ENCODE measurements at regions not wholly inside any gene's neighbourhood (a gene's known extent, or its start where the extent isn't known, plus 50 kb on each side); places are given as distances from the start of the nearest gene placed in this dataset.

DNA sequence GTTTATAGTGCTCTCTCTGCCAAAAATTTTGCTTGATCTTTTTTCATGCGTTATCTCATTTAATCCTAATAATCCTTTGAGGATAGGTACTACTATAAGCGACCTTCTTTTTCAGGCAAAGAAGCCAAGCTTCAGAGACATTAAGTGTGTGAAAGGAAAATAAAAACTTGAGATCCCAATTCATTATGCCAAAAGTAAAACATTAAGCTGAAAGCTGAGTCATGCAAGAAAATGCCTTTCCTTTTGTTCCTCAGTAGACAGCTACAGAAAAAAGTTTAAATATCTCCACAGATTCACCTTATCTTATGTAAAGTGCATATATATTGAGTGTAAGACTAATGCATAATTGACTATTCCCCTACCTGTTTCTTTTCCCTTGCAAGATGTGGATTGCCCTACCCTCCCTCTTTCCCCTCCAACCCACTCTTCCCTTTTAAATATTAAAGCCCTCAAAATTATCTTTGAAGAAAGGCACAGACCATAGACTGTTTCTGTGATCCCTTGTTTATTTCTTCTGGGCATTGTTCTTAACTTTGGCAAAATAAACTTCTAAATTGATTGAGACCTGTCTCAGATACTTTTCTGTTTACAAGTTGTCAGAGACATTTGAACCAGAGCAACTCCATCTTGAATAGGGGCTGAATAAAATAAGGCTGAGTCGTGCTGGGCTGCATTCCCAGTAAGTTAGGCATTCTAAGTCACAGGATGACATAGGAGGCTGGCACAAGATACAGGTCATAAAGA, 1139.9 kb upstream of the LRRN3 start:
- Histone ChIP-seq H3K4me3 (replicated peaks; ENCODE audit: low read depth, low read length) (no peak overlapping the region), H3K27me3 (replicated peaks; ENCODE audit: control insufficient read depth, insufficient read depth, low read length) (no peaks in the 10 kb centered on the region), H3K36me3 (ENCODE audit: control insufficient read depth, insufficient read depth, low read length) (no peaks in the 10 kb centered on the region)
- DNase-seq (ENCODE audit: extremely low read depth, insufficient read length), result no peak
- TF ChIP-seq CTCF (IDR thresholded peaks at IDR 0.05; ENCODE audit: insufficient read depth, low read length, poor library complexity, severe bottlenecking), result no peak

DNA sequence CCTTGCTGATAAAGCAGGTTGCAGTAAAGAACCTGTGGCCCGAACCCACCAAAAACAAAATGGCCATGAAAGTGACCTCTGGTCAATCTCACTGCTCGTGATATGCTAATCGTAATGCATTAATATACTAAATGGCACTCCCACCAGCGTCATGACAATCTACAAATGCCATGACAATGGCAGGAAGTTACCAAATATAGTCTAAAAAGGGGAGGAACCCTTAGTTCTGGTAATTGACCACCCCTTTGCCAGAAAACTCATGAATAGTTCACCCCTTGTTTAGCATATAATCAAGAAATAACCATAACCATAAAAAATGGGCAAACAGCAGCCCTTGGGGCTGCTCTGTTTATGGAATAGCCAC, 1139.4 kb upstream of the LRRN3 start:
- no peak for TF ChIP-seq CTCF (IDR thresholded peaks at IDR 0.05; ENCODE audit: insufficient read depth, low read length, poor library complexity, severe bottlenecking)
- DNase-seq (ENCODE audit: extremely low read depth, insufficient read length), result no peak
- Histone ChIP-seq H3K4me3 (replicated peaks; ENCODE audit: low read depth, low read length) (no peak overlapping the region), H3K27me3 (replicated peaks; ENCODE audit: control insufficient read depth, insufficient read depth, low read length) (no peaks in the 10 kb centered on the region), H3K36me3 (ENCODE audit: control insufficient read depth, insufficient read depth, low read length) (no peaks in the 10 kb centered on the region)

GRCh38 chr7:109955986-109956385, 1134.9 kb upstream of the LRRN3 start:
- DNase-seq (ENCODE audit: extremely low read depth, insufficient read length), result no peak
- Histone ChIP-seq H3K36me3 (ENCODE audit: control insufficient read depth, insufficient read depth, low read length) (no peaks in the 10 kb centered on the region), H3K4me3 (replicated peaks; ENCODE audit: low read depth, low read length) (no peak overlapping the region), H3K27me3 (replicated peaks; ENCODE audit: control insufficient read depth, insufficient read depth, low read length) (no peaks in the 10 kb centered on the region)
- TF ChIP-seq CTCF (IDR thresholded peaks at IDR 0.05; ENCODE audit: insufficient read depth, low read length, poor library complexity, severe bottlenecking), result no peak

GRCh38 chr7:109956916-109957315, 1134.0 kb upstream of the LRRN3 start:
- DNase-seq (ENCODE audit: extremely low read depth, insufficient read length), result no peak
- Histone ChIP-seq H3K36me3 (ENCODE audit: control insufficient read depth, insufficient read depth, low read length) (no peaks in the 10 kb centered on the region), H3K27me3 (replicated peaks; ENCODE audit: control insufficient read depth, insufficient read depth, low read length) (no peaks in the 10 kb centered on the region), H3K4me3 (replicated peaks; ENCODE audit: low read depth, low read length) (no peak overlapping the region)
- no peak for TF ChIP-seq CTCF (IDR thresholded peaks at IDR 0.05; ENCODE audit: insufficient read depth, low read length, poor library complexity, severe bottlenecking)

DNA sequence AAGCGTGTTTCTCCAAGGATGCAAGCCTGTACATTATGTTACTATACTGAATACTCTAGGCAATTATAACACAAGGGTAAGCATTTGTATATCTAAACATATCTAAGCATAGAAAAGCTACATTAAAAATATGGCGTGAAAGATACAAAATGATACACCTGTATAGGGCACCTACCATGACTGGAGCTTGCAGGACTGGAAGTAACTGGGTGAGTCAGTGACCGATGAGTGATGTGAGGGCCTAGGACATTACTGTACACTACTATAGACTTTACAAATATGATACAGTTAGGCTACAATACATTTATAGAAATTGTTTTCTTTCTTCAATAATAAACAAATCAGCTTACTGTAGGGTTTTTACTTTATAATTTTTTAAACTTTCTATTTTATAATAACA, 1127.2 kb upstream of the LRRN3 start:
- H3K27me3 ChIP-seq (replicated peaks; ENCODE audit: control insufficient read depth, insufficient read depth, low read length), result no peaks in the 10 kb centered on the region
- no peak for DNase-seq (ENCODE audit: extremely low read depth, insufficient read length)
- H3K36me3 ChIP-seq (ENCODE audit: control insufficient read depth, insufficient read depth, low read length), result no peaks in the 10 kb centered on the region
- no peak for TF ChIP-seq CTCF (IDR thresholded peaks at IDR 0.05; ENCODE audit: insufficient read depth, low read length, poor library complexity, severe bottlenecking)
- no peak overlapping the region for H3K4me3 ChIP-seq (replicated peaks; ENCODE audit: low read depth, low read length)

- Histone ChIP-seq H3K36me3 (ENCODE audit: control insufficient read depth, insufficient read depth, low read length) (no peaks in the 10 kb centered on the region), H3K27me3 (replicated peaks; ENCODE audit: control insufficient read depth, insufficient read depth, low read length) (no peaks in the 10 kb centered on the region), H3K4me3 (replicated peaks; ENCODE audit: low read depth, low read length) (no peak overlapping the region)
- DNase-seq (ENCODE audit: extremely low read depth, insufficient read length), result no peak
- TF ChIP-seq CTCF (IDR thresholded peaks at IDR 0.05; ENCODE audit: insufficient read depth, low read length, poor library complexity, severe bottlenecking), result no peak
Observed at GRCh38 chr7:109964780-109965179, 1126.1 kb upstream of the LRRN3 start.
